NAMALWA (cell line): ENCODE measurements at regions not wholly inside any gene's neighbourhood (a gene's known extent, or its start where the extent isn't known, plus 50 kb on each side); places are given as distances from the start of the nearest gene placed in this dataset.
"Not testable (repeated sequence)": the region's sequence is repeated elsewhere in the genome, so short reads cannot be mapped to it uniquely, and the experiment has no call there.

Experiments used
- DNase-seq: peaks from one replicate; pipeline ENCODE4 v3.0.0-alpha.2; 2015; ENCODE audit warnings: low spot score

DNA sequence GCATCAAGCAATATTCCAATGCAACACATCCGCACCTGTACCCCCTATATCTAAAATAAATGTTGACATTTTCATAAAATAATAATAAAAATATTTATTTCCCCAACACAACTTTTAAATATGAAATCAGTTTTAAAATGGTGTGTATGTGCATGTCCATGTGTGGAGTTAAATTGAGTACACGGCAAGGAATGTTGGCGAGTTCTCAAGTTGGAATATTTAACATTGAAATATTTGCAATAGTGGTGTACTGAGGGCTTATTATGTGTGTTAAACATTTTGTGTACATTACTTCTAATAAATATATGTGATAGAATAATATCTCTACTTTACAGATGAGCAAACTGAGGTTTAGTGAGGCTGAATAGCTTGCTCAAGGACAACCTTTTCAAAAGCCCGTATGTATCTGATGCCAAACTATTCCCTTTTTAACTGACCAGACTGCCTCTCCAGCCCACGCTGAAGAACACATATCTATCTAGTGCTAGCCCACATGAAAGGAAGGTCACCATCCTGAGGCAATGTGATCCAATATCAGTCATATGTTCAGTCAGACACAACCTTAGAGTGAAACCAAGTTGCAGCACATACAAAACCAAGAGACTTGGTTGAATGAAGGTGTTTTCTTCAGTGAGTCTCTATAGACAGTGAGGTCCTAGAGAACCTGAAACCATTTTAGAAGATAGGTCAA is 192.2 kb upstream of the CDH11 start:
- DNase-seq: no peak

DNA sequence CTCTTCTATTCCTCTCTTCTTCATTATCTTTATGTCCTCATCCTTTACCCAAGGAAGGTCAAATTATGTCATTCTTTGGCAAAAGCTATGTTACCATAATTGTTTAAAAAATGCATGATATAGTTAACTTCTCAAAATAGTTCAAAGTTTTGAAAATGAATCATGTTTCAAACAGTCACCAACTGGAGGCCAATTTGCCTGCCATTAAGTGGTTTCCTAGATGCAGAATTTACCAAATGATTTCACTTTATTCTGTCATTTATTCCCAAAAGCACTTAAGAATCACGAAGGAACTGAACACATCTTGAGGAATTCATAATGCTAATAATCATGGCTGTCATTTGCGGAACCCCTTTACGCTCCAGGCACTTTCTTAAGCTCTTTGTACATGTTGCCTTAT is 190.9 kb upstream of the CDH11 start:
- no peak for DNase-seq

DNA sequence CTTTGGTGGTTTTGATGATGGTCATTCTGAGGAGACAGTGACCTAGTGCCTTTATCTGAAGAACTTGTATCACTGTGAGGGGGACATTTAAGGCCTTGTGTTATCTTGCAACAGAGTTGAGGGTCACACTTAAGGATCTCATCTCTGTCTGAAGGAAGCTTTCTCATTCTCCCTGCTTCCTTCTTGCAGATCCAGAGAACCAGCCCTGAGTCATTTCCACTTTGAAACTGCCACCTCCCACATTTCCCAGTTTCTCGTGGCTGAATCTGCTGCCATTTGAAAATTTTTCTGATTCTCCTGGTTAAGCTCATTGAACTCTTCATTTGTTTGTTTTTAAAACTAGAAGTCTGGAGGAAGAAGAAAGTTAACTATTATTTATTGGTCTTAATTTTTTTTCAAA is 190.2 kb upstream of the CDH11 start:
- no peak for DNase-seq

DNA sequence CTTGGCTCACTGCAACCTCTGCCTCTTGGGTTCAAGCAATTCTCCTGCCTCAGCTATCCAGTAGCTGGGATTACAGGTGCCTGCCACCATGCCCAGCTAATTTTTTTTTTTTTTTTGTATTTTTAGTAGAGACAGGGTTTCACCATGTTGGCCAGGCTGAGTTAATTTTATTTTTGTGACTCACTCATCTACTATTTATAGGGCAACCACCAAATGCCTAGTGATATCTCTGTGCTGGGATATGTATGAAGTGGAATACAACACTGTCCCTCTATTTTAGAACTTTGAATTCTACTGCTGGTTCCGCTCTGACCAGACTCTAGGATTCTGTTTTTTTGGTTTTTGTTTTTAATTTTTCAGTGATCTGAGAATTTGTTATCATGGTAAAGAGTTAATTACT is 188.6 kb upstream of the CDH11 start:
- DNase-seq: not testable (repeated sequence)

DNA sequence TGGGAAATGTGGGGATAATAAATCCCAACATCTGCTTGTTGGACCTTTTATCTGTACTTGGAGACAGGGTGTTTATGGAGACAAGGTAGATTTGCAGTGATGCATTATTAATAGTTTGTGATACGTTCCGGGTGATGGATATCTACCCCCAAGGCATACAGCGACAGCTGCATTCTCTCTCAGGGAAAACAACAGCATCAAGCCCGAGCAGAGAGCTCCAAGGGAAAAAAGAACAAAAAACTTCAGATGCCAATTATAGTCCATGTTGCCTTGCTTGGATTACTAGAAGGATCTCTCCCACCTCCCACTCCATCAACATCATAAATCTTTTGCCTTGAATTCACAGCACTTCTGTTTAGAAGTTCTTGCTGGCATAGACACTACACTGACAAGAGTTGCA is 187.5 kb upstream of the CDH11 start:
- DNase-seq: no peak

DNA sequence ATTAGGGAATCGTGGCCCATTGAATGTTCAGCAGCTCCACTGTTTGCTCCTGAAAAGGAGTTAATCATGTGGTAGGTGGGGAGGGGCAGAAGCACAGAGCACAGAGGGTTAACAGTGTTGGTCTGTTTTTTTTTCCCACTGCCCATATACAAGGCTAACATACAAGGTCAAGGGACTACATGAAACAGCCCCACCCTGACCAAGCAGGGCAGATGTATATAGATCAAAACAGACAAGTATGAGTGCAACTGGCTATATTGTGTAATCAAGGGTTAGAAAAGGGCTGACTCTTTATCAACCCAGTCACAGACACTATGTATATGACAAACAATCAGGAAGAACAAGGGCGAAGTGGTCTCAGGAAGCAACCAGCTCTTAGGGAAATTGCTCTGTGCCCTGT is 186.6 kb upstream of the CDH11 start:
- DNase-seq: no peak

DNA sequence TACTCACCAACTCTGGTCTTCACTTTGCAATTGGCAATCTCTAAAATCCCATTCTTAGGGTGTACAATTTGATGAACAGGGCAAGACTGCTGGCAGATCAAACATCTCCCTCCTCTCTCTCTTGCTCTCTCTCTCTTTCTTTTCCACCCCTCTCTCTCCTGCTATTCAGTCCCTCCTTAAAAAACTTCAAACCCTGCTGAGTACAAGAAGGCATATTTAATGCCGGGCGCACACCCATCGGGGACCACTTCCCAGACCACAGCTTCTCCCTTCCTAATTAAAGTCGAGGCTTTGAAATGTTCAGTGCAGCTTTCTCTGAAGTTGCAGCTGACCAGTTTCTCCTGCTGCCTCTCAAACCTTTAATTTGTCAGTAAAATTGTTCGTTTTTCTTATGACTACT is 185.4 kb upstream of the CDH11 start:
- no peak for DNase-seq

DNA sequence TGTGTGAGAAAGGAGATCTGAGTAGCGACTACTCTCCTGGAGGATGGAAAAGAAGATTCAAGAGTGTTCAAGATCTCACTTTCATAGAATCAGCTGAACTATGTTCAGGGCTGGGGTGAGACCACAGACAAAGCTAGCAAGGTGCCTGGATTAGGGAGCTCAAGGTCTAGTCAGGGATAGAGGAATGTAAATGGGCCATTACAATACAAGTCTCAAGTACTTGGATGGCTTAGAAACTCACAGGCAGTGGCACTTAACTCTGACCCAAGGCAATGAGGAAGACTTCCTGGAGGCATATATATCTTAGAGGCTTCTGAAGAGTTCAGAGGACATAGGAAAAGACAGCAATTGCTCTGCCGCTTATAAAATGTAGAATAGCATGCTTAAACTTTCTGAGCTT is 184.9 kb upstream of the CDH11 start:
- no peak for DNase-seq

DNA sequence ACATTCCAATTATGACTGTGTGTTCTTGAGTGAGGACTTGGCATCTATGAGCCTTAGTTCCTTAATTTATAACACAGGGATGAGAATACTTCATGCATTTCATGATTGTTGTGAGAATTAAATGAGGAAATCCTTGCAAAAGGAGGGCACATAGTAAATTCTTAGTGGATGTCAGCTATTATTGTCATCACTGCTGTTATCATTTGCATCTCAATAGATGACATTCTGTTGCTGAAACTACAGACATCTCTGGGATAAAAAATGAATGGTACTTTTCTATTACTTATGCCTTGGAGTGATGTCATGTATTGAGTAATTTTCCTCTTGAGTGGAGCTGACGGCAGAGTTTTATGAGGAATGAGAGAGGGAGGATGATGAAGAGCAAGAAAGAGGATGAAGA is 184.4 kb upstream of the CDH11 start:
- DNase-seq: no peak

DNA sequence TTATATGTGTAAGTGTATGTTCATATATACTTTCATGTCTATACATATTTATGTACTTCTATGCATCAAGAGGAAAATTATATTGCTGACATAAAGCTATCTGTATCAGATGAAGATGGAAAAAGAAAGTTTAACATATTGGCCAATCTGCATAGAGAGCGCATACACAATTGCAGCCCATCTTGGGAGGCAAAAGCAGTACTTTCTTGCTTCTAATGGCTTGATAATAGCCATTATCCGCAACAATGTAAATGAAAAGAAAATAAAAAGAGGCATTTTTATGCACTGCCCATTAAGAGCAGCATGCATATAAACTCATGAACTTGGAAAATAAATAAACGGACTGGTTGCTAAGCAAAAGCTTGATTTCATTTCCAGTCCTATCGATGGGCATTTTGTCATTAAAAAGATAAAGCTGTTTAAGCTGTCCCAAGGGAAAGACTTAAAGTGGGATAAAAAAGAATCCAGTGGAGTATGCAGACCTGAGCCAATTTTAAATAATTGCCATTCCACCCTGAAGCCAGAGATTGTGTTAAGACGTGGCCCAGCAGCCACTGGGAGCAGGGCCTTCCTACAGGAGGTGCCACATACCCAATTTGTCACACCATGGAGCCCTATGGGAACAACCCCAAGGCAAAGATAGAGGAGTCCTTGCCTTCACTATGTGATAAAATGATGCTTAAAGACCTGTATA is 183.6 kb upstream of the CDH11 start:
- DNase-seq: no peak

DNA sequence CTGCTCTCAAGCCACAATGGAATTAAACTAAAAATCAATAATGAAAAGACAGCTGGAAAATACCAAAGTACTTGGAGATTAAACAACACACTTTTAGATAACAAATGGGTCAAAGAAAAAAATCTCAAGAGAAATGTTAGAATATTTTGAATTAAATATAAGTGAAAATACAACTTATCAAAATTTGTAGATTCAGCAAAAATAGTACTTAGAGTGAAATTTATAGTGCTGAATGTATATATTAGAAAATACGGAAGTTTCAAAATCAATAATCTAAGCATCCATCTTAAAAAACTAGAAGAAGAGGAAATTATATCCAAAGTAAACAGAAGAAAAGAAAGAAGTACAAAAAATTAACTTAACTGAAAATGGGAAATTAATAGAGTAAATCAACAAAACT is 179.2 kb upstream of the CDH11 start:
- DNase-seq: no peak

DNA sequence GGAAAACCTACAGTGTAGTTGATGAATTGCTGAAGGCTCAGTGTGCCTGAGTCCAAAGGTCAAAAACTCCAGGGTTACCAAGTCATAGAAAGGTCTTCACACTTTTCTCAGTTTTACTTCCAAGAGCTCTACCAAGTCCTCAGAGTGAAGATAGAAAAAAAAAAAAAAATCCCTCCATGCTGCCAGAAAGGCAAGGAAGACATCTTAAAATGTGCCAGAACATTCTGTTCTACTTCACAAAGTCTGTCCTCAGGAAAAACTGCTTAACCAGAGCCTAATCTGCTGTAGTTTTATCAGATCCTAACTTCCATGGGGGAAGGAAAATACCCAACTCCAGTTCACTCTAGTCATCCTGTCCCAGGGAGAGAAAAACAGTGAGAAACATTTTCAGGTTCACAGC is 175.6 kb upstream of the CDH11 start:
- no peak for DNase-seq

DNA sequence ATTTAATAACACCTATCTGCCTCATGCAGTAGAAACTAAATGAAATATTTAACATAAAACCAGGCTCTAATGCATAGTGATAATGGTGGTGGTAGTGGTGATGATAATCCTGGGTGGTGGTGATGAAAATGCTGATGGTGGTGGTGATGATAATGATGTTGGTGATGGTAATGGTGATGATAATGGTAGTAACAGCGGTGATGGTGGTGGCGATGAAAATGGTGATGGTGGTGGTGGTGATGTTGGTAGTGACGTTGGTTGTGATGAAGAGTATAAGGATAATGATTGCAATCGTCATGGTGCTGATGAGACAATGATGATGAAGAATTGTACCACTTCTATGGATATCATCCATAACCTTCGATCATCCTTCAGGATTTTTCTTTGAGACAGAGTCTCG is 173.7 kb upstream of the CDH11 start:
- no peak for DNase-seq

DNA sequence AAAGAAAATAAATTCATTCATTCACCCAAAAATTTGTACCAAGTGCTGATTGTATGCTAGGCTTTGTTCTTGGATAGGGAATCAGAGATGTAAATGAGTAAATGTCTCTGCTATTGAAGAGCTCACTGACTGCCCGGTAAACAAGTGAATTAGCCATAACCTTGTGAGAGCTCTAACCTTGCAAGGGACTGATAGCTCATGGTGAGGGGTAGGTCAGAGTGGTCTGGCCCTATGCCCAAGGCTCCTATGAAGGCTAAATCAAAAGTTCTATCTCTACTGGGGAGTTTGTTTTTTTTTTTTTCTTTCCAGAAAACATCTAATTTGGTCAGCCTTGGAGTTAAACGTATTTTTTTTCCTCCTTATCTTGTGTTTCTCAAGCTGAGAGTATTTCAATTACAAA is 172.8 kb upstream of the CDH11 start:
- no peak for DNase-seq

DNA sequence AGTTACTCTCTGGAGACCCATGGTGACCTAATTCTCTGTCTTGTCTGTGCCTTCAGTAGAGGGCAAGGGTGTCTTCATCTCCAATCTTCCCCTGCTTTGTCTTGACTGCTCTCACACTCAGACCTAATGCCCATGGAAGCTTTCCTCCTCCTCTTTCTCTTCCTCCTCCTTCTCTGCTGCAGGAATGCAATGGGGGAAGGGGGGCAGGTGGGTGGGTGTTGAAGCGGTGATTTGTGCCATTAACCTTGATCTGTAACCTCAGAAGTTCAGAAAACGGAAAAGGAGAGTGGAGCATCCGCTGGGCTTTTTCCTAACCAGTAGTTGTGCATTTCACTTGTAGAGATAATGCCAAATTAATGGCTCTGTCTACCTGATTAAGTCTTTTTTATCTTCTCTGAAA is 172.3 kb upstream of the CDH11 start:
- no peak for DNase-seq

DNA sequence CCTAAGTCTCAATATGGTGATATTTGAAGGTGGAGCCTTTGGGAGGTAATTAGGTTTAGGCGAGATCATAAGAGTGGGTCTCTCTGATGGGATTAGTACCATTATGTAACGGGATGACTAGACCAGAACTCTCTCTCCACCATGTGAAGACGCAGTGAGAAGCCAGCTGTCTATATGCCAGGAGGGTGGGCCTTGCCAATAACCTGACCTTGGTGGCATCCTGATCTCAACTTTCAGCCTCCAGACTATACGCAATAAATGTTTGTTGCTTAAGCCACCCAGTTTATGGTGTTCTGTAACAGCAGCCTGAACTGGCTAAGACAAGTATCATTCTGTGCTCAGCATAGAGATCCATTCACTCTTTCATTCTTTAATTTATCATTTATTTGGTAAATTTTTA is 167.2 kb upstream of the CDH11 start:
- no peak for DNase-seq

DNA sequence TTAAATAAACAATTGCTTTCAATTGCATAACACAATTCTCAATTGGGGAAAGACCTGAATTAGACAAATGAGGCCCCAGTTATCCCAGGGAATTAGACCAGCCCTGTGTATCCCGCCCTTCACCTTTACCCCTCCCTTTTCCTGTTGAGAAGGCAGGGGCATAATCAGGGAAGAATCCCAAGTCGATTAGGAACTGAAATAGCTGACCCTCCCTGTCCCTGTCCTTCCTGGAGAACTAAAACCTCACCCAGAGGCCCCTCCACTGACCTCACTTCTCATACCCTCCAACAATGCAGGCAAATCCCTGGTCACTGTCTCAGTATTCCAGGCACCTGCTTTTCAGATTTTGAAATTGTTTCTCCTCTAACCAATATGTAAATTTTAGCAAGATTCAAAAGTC is 165.4 kb upstream of the CDH11 start:
- DNase-seq: no peak

DNA sequence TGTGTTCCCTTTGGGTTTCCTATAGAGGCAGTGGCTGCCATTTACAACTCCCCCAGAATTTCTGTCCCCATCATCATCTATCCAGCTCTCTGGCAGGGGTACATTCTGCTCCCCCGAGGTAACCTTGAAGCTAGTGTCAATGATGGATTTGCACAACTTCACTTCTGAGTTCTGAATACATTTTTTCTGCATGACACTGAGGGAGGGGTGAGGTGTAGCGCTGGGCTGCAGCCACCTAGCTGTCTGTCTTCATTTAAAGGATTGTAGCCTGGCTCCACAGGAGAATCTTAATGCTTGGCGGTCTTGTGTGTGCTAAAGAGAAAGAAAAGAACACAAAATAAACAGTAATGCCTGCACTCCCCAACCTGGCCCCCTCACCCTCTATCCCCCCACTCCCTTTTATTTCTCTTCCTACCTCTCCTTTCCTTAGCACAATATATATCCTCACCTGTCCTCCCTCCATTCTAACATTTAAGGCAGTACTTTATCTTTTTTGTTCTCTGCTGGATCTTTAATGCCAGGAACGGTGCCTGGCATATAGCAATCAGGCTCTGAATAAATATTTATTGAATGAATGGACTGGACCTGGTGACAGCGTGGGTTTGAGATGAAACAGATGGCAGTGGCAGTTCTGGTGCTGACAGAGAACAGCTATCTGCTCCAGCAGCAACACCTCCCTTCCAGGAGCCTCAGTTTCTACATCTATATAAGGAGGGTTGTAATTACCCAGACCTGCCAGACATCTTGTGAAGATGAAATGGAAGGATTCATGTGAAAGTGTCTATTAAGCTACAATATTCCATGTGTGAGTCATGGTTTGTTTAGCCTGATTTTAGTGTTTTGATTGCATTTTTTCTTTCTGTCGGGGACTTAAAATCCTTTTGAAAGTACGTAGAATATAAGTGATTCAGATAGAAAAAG is 163.5 kb upstream of the CDH11 start:
- no peak for DNase-seq

DNA sequence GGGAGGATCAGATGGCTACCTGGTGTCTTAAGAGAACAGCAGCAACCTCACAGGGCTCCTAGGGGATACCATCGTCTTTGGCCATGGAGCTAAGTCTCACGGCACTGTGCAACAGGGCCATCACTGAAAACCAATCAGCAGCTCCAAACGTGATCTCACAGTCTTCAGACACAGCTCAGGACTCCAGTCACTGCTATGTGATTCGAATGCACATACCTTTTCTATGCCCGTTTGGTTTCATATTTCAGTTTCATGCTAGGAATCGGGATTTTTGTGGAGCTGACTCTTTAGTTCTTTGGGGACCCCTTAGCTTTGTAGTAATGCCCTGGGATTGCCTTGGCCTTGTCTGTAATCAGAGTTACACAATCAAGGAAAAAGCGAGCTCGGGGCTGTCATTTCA is 162.8 kb upstream of the CDH11 start:
- DNase-seq: no peak

DNA sequence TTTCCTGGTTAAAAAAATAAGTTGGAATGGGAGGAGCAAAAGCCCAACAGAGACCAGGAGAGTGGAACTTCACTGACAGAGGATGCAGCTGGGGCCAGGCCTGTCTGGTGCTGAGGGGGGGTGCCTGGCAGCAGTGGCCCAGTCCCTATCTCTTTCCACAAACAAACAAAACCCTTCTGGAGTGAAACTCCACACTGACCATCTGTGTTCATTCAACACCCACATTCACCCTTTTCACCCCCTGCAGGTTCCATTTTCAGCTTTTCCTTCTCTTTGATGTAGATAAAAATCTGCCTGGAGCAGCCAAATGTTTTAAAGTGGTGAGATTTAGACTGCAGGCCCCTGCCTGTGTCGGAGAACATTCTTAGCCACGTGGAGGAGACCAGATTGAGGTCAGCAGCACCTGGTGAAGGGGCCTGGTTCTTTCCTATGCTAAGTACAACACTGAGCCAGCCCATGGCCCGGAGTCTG is 161.4 kb upstream of the CDH11 start:
- no peak for DNase-seq

DNA sequence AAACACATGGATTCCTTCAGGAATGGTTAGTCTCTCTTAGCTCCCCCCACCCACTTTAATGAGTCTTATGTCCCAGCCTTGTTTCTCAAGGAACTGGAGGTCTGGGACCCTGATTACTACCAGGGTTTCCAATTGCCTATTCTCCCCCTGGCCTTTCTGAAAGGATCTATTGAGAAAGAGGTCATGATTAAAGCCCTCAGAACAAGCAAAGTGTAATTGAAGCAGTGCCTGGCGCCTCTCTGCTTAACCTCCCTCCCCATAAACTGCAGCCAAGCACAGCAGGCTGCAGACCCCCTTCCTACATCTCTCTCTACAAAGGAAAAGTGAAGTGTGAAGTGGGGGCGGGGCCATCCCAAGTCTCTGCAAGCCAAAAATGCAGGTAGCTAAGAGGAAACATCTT is 159.7 kb upstream of the CDH11 start:
- DNase-seq: no peak

DNA sequence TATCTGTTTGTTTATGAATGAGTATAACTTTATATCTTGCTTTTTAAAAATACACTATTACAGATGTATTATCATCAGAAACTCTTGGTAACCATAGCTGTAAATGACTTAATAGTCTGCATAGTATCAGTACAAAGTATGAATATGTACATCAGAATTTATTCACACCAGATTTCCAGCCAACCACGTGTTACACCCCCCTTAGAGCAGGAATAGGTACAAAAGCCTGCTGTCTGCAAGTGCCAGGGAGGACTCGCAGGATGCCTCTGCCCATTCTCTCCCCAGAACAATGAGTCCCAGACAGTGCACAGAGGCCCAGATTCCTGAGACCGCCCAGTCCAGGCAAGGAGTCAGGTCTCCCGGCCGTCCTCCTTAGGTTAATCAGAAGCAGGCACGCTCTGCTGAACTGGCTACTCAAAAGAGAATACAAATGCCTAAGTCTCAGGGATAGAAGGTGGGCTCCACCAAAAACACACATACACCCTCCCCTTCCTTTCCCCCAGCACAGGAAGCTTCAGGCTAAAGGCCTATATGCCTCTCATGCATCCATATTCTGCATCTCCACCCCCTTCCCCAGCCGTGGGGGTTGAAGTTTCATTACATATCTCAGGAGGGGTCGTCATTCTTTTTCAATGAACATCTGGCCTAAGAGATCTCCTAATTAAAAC is 159.1 kb upstream of the CDH11 start:
- DNase-seq: no peak
